ENCODE measurements at regions not wholly inside any gene's neighbourhood (a gene's known extent, or its start where the extent isn't known, plus 50 kb on each side); places are given as distances from the start of the nearest gene placed in this dataset.

- TF ChIP-seq, protein P1, sequence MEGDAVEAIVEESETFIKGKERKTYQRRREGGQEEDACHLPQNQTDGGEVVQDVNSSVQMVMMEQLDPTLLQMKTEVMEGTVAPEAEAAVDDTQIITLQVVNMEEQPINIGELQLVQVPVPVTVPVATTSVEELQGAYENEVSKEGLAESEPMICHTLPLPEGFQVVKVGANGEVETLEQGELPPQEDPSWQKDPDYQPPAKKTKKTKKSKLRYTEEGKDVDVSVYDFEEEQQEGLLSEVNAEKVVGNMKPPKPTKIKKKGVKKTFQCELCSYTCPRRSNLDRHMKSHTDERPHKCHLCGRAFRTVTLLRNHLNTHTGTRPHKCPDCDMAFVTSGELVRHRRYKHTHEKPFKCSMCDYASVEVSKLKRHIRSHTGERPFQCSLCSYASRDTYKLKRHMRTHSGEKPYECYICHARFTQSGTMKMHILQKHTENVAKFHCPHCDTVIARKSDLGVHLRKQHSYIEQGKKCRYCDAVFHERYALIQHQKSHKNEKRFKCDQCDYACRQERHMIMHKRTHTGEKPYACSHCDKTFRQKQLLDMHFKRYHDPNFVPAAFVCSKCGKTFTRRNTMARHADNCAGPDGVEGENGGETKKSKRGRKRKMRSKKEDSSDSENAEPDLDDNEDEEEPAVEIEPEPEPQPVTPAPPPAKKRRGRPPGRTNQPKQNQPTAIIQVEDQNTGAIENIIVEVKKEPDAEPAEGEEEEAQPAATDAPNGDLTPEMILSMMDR (IDR thresholded peaks at IDR 0.05): no peak
- no peak for TF ChIP-seq SIN3A (IDR thresholded peaks at IDR 0.05; ENCODE audit: borderline replicate concordance, insufficient read depth, low read depth, low read length)
These were observed 378.1 kb upstream of the MAN1A1 start for GRCh38 chr6:119727504-119728219.
